BJ (cell line): ENCODE measurements at regions not wholly inside any gene's neighbourhood (a gene's known extent, or its start where the extent isn't known, plus 50 kb on each side); places are given as distances from the start of the nearest gene placed in this dataset.

ENCODE experiments used
- CTCF ChIA-PET: fragments of 350-600 bp; formaldehyde crosslinking; extraction: SDS; loops from one replicate; lab custom pipeline; 2021; ENCODE audit warnings: antibody characterized with exemption, inconsistent platforms; lab: Yijun Ruan, JAX
- POLR2A ChIA-PET: fragments of 300-600 bp; sonication (Branson Sonifier 250); formaldehyde crosslinking; extraction: SDS; loops from one replicate; lab custom pipeline; 2021; ENCODE audit warnings: antibody characterized with exemption; lab: Charles Lee
- DNase-seq: peaks from one replicate; pipeline ENCODE4 v3.0.0-alpha.2; 2011; ENCODE audit warnings: low read depth
- H3K27me3 ChIP-seq: 2 replicates; pipeline ENCODE4 v1.6.0; 2011; ENCODE audit warnings: low read length; ENCODE audit not compliant: control insufficient read depth, insufficient read depth
- H3K36me3 ChIP-seq: 2 replicates; pipeline ENCODE4 v1.5.1; 2011; ENCODE audit warnings: low read length; ENCODE audit not compliant: control insufficient read depth, insufficient read depth
- H3K4me3 ChIP-seq: 2 replicates; pipeline ENCODE4 v1.5.1; 2011; ENCODE audit warnings: low read depth, mild to moderate bottlenecking, control low read depth, low read length
- TF ChIP-seq, protein P1 (sequence below): IDR thresholded peaks from 2 replicates; pipeline ENCODE4 v1.5.1; 2011; ENCODE audit warnings: low read depth, mild to moderate bottlenecking, control low read depth, inconsistent platforms, low read length, moderate library complexity; ENCODE audit not compliant: insufficient read depth

DNA sequence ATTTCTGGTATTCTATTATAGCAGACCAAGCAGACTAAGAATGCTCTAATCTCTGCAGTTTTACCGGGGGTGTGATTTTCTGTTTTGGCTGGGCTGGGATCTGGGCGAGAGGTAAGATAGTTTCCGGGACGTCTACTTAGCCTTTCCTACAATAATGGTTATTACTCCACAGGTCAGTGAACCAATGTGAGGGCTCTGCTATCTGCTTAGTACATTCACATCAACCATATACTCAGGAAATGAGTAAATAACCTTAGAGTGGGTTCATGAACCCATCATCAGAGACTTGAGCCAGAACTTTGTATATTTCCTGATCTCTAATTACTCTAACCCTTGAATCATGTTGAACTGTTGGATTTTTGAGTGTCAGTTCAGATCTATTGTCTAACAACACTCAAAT is 90.1 kb upstream of the NOL4 start:
- Histone ChIP-seq H3K4me3 (no peak overlapping the region), H3K36me3 (no peaks in the 10 kb centered on the region), H3K27me3 (no peaks in the 10 kb centered on the region)
- POLR2A ChIA-PET: no interaction called here
- no peak for DNase-seq
- CTCF ChIA-PET: no interaction called here
- TF ChIP-seq, protein P1, sequence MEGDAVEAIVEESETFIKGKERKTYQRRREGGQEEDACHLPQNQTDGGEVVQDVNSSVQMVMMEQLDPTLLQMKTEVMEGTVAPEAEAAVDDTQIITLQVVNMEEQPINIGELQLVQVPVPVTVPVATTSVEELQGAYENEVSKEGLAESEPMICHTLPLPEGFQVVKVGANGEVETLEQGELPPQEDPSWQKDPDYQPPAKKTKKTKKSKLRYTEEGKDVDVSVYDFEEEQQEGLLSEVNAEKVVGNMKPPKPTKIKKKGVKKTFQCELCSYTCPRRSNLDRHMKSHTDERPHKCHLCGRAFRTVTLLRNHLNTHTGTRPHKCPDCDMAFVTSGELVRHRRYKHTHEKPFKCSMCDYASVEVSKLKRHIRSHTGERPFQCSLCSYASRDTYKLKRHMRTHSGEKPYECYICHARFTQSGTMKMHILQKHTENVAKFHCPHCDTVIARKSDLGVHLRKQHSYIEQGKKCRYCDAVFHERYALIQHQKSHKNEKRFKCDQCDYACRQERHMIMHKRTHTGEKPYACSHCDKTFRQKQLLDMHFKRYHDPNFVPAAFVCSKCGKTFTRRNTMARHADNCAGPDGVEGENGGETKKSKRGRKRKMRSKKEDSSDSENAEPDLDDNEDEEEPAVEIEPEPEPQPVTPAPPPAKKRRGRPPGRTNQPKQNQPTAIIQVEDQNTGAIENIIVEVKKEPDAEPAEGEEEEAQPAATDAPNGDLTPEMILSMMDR: no peak

DNA sequence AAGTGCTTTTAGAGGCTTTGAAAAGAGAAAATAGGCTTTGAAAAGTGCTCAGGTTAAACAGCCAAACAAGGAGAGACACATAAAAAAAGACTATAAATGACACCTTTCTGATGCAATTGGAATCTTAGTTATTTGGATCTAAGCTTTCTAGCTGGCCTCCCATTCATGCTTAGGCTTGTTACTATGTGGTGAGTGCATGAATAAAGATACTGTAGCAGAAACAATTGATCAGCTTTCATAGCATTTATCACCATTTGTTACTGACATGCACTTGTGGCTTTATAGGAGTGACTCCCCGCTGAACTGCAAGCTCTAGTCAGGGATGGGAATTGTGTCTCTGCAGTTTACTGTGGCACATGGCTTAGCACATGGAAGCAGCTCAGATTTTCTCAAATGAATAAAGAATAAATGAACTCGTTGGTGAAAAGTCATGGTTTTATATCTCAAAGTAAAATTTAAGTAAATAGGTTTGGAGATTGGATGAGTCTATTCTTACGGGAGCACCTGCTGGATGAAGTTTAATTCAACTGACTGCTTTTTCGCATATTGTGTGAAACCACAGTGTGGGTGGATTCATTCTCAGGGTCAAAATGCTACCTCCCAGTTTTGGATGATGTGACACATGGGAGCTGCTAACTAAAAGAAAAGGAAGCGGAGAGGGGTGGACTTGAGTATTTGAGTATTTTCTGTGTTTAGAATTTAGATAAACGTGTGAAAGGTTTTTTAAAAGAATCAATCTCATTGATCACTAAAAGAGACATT is 91.1 kb upstream of the NOL4 start:
- CTCF ChIA-PET: no interaction called here

DNA sequence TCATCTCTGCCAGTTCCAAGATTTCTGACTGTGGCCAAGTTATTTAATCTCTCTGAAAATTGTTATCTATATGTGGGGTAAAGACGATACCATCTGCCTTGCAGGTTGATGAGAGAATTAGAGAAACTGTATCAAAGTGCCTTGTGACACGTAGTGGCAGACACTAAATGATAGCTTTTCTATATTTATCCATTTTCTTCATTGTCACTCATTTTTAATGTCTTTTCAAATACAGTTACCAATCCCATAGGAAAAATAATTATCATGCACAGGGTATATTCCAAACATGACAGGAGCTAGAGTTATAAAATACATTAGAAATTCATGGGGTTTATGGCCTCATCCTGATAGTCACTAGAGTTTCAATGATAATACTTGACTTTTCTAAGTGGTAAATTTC is 95.6 kb upstream of the NOL4 start:
- Histone ChIP-seq H3K27me3 (no peaks in the 10 kb centered on the region), H3K36me3 (no peaks in the 10 kb centered on the region), H3K4me3 (no peak overlapping the region)
- DNase-seq: no peak
- POLR2A ChIA-PET: no interaction called here
- CTCF ChIA-PET: interaction anchor here (0.9 kb wide), 1 partner anchor 481 kb away, joined by 4 read pairs; no protein-coding TSS in a partner anchor
- TF ChIP-seq, protein P1: no peak

More for the DNA sequence above, 91.1 kb upstream of the NOL4 start:
- no peak for DNase-seq
- TF ChIP-seq, protein P1: no peak
- Histone ChIP-seq H3K36me3 (no peaks in the 10 kb centered on the region), H3K27me3 (no peaks in the 10 kb centered on the region), H3K4me3 (no peak overlapping the region)
- POLR2A ChIA-PET: no interaction called here

DNA sequence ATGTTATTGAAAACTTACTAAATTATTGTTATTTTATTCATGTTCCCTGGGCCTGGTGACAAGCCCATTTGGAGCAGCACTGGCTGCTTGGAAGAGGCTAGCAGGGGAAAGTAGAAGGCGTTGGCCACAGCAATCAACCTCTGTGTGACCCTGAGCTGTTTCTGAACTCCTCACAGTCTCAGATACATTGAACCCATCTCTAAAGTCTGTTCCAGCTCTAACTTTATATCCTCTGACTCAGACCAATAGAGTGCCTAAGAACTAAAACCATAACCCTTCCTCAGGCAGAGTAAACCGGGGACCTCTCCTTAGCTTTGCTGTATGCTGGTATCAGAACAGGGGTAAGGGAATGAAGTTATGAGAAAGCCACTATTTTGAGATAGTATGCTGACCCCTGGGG is 96.4 kb upstream of the NOL4 start:
- TF ChIP-seq, protein P1: no peak
- DNase-seq: no peak
- ChIA-PET CTCF (interaction anchor here (0.9 to 2.8 kb wide), 2 partner anchors 198 to 481 kb away, joined by 4 to 10 read pairs; no protein-coding TSS in a partner anchor), POLR2A (no interaction called here)
- no peak overlapping the region for H3K4me3 ChIP-seq
- H3K36me3 ChIP-seq: no peaks in the 10 kb centered on the region
- H3K27me3 ChIP-seq: no peaks in the 10 kb centered on the region

DNA sequence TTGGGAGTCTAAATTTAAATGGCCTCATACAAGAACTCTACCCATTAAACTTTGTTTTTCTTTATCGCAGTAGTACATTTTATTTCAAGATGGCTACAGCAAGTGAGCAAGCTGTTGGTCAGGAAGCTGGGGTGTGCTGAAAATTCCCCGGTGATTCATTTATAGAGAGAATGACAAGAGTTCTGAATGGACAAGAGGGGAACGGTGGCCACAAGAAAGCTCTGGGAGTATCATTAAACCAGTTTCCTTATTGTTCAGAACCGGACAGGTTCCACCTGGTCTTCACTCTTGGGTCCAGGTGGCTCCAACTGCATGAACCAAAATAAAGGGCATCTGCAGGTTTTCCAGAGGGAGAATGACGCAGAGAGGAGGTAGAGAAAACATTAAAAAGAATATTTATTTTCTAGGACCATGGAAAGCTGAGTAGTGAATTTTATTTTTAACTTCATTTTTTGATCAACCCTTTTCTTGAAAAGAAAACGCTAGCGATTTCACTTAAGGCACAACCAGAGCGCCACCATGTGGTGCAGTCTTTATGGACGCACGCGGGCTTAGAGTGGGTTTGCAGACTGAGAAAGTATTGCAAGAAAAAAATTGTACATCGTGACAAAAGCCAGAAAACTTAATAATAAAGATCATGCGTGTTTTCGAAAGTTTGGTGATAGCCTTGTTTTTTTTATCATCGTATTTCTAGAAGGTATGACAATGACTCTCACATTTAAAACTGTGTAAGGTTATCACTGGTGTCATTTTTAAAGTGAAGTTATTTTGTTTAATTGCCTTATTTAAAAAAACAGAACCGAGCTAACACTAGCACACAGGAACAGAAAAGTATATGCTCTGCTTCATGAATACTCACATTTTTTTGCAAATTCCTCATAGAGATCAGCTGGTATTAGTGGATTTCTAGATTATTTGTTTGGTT is 97.9 kb upstream of the NOL4 start:
- ChIA-PET CTCF (interaction anchor here (0.7 to 2.8 kb wide), 3 partner anchors 11 to 200 kb away, joined by 3 to 10 read pairs (median 3); no protein-coding TSS in a partner anchor), POLR2A (no interaction called here)
- no peak overlapping the region for H3K4me3 ChIP-seq
- TF ChIP-seq, protein P1: peak; percentile 38
- DNase-seq: no peak
- no peaks in the 10 kb centered on the region for H3K27me3 ChIP-seq
- no peaks in the 10 kb centered on the region for H3K36me3 ChIP-seq
